ENCODE measurements at regions not wholly inside any gene's neighbourhood (a gene's known extent, or its start where the extent isn't known, plus 50 kb on each side); places are given as distances from the start of the nearest gene placed in this dataset.

GRCh38 chr6:82436740-82437139, 73.1 kb downstream of the TPBG start:
- H3K27me3 ChIP-seq (ENCODE audit: insufficient read depth), result no peaks in the 10 kb centered on the region
- DNase-seq, result no peak
- no peaks in the 10 kb centered on the region for H3K9me3 ChIP-seq
- no peaks in the 10 kb centered on the region for H3K36me3 ChIP-seq (replicated peaks in 1 of 2; ENCODE audit: control insufficient read depth in 1 of 2, insufficient read depth in 2 of 2, low read length in 1 of 2)
- TF ChIP-seq NFIC (IDR thresholded peaks at IDR 0.05; ENCODE audit: borderline replicate concordance) (no peak), MAX (IDR thresholded peaks at IDR 0.05; ENCODE audit: low read depth) (no peak), ZBTB33 (IDR thresholded peaks at IDR 0.05; ENCODE audit: borderline replicate concordance, low read depth) (no peak)
- H3K4me1 ChIP-seq (ENCODE audit: control insufficient read depth in 1 of 2, insufficient read depth in 2 of 2, low read depth in 1 of 2, low read length in 1 of 2), result peaks cover 0 to 7% of the 10 kb centered on the region in 2 experiments; a peak in 2 of 4 replicates
- no peaks in the 10 kb centered on the region for H3K9me2 ChIP-seq
- no peak overlapping the region for H2AFZ ChIP-seq (ENCODE audit: low read depth)
- no peak overlapping the region for H3K9ac ChIP-seq
- no peaks in the 10 kb centered on the region for H3F3A ChIP-seq (replicated peaks; ENCODE audit: insufficient read depth)
- no peak overlapping the region for H3K27ac ChIP-seq (ENCODE audit: low read depth in 2 of 2, low read length in 1 of 2)
- POLR2A ChIA-PET, result no interaction called here
- H3K79me2 ChIP-seq (ENCODE audit: insufficient read depth), result no peaks in the 10 kb centered on the region
- no peak overlapping the region for H3K4me2 ChIP-seq
- CTCF ChIA-PET, result no interaction called here
- WGBS (ENCODE audit: low lambda C conversion rate), result 93% methylated on average over 2 of the region's 2 CpGs
- H4K20me1 ChIP-seq (ENCODE audit: insufficient read depth), result no peaks in the 10 kb centered on the region
- H3K4me3 ChIP-seq (ENCODE audit: low read depth in 2 of 2, low read length in 1 of 2), result no peak overlapping the region

- Histone ChIP-seq H3K4me3 (ENCODE audit: low read depth in 2 of 2, low read length in 1 of 2) (no peak overlapping the region), H3K4me1 (ENCODE audit: control insufficient read depth in 1 of 2, insufficient read depth in 2 of 2, low read depth in 1 of 2, low read length in 1 of 2) (peaks cover 0 to 7% of the 10 kb centered on the region in 2 experiments; a peak in 2 of 4 replicates), H3K4me2 (no peak overlapping the region), H3K9me2 (no peaks in the 10 kb centered on the region), H3K36me3 (replicated peaks in 1 of 2; ENCODE audit: control insufficient read depth in 1 of 2, insufficient read depth in 2 of 2, low read length in 1 of 2) (no peaks in the 10 kb centered on the region), H3F3A (replicated peaks; ENCODE audit: insufficient read depth) (no peaks in the 10 kb centered on the region), H3K27me3 (ENCODE audit: insufficient read depth) (no peaks in the 10 kb centered on the region), H4K20me1 (ENCODE audit: insufficient read depth) (no peaks in the 10 kb centered on the region), H3K9ac (no peak overlapping the region), H3K79me2 (ENCODE audit: insufficient read depth) (no peaks in the 10 kb centered on the region), H3K9me3 (no peaks in the 10 kb centered on the region), H3K27ac (ENCODE audit: low read depth in 2 of 2, low read length in 1 of 2) (no peak overlapping the region), H2AFZ (ENCODE audit: low read depth) (no peak overlapping the region)
- TF ChIP-seq TAF1 (IDR thresholded peaks at IDR 0.05; ENCODE audit: borderline replicate concordance, low read depth, low read length) (no peak), TCF12 (IDR thresholded peaks at IDR 0.05) (no peak), MEF2A (IDR thresholded peaks at IDR 0.05; ENCODE audit: borderline replicate concordance, low read depth) (no peak), CTCF (IDR thresholded peaks at IDR 0.05) (no peak), CHD2 (IDR thresholded peaks at IDR 0.05; ENCODE audit: low read length, partially characterized antibody) (no peak), GABPA (IDR thresholded peaks at IDR 0.05; ENCODE audit: low read depth) (no peak)
- ChIA-PET POLR2A (no interaction called here), CTCF (no interaction called here)
- DNase-seq, result no peak
Measured at GRCh38 chr6:82437701-82438100, 74.1 kb downstream of the TPBG start.

All from SK-N-SH (cell line).